ENCODE measurements at regions not wholly inside any gene's neighbourhood (a gene's known extent, or its start where the extent isn't known, plus 50 kb on each side); places are given as distances from the start of the nearest gene placed in this dataset.

DNA sequence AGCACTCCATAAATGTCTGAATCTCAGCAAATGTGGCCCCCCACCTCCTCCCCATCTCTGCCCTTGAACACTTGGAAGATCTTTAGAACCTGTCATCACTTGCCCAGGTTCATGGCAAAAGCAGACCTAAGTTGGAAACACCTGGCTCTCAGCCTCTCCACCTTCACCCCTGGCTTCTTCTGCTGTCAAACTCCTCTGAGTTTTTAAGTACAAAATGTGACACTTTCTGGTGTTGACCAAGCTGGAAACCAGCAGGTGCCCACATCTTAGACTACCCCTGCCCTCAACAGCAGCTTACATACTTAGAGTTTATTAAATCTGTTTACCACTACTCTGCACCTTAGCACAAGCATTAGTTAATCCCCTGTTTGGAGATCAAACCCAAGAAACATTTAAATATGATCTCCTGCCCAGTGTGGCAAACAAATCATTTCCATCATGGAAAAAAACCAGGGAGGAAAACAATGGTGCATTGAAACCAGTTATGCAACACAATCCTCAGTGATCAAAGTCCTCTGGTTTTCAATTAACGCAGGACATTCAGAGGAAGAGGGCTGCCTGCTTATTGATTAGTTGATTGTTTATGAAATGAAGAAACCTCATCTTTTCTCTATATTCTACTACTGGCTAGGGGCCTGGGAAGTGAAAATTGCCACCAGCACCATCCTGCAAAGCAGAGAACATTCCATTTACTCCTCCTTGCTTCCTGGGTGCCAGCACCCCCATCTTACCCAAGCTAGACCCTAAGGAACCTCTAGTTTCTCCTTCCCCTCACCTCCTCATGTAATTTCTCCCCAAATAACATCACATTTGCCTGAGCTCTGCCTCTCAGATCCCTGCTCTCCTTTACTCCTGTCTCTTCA is 139.4 kb upstream of the RAB4A start:
- TF ChIP-seq, protein P1, sequence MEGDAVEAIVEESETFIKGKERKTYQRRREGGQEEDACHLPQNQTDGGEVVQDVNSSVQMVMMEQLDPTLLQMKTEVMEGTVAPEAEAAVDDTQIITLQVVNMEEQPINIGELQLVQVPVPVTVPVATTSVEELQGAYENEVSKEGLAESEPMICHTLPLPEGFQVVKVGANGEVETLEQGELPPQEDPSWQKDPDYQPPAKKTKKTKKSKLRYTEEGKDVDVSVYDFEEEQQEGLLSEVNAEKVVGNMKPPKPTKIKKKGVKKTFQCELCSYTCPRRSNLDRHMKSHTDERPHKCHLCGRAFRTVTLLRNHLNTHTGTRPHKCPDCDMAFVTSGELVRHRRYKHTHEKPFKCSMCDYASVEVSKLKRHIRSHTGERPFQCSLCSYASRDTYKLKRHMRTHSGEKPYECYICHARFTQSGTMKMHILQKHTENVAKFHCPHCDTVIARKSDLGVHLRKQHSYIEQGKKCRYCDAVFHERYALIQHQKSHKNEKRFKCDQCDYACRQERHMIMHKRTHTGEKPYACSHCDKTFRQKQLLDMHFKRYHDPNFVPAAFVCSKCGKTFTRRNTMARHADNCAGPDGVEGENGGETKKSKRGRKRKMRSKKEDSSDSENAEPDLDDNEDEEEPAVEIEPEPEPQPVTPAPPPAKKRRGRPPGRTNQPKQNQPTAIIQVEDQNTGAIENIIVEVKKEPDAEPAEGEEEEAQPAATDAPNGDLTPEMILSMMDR (IDR thresholded peaks at IDR 0.05), result no peak
- TF ChIP-seq POLR2A (IDR thresholded peaks at IDR 0.05), result peak; percentile 33
- H3K4me1 ChIP-seq, result peaks cover 0 to 41% (median 20%) of the 10 kb centered on the region in 4 donors
- intact Hi-C loops (cut with DNase I), result no loop called here

DNA sequence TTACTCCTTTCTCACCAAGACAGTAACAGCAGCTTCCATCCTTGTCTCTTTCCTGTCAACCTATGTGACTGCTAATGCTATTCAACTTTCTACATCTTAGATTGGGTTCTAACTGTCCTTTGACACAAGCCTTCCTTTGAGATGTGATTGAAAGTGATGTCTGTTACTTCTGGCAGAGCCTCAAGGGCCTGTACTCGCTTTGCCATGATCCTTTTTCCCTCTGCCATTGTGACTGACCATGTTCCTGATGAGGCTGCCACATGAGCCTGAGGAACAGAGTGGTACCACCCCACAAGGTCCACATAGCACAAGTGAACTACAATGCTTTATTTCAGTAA is 138.8 kb upstream of the RAB4A start:
- ATAC-seq, result peak in 1 of 4 donors; percentile 0
- Histone ChIP-seq H3K27me3 (no peaks in the 10 kb centered on the region), H3K36me3 (no peaks in the 10 kb centered on the region), H3K9me3 (no peaks in the 10 kb centered on the region), H3K4me3 (no peak overlapping the region), H3K4me1 (peaks cover 0 to 41% (median 20%) of the 10 kb centered on the region in 4 donors), H3K27ac (peak overlapping the region; percentile 69 to 97 (median 96))
- TF ChIP-seq, protein P1 (IDR thresholded peaks at IDR 0.05), result no peak
- intact Hi-C loops (cut with DNase I), result no loop called here
- WGBS (ENCODE audit: insufficient coverage, low coverage, low lambda C conversion rate, missing lambda C conversion rate), result 100% methylated on average over 1 of the region's 1 CpG
- DNase-seq, result no peak

More for the DNA sequence above, 139.4 kb upstream of the RAB4A start:
- Histone ChIP-seq H3K36me3 (no peaks in the 10 kb centered on the region), H3K4me3 (no peak overlapping the region), H3K27ac (peak overlapping the region; percentile 69 to 97 (median 96)), H3K27me3 (no peaks in the 10 kb centered on the region), H3K9me3 (no peaks in the 10 kb centered on the region)
- 14% methylated on average over 1 of the region's 1 CpG for WGBS (ENCODE audit: insufficient coverage, low coverage, low lambda C conversion rate, missing lambda C conversion rate)
- ATAC-seq, result peak; percentile 58 to 75 (median 69)
- DNase-seq, result no peak

DNA sequence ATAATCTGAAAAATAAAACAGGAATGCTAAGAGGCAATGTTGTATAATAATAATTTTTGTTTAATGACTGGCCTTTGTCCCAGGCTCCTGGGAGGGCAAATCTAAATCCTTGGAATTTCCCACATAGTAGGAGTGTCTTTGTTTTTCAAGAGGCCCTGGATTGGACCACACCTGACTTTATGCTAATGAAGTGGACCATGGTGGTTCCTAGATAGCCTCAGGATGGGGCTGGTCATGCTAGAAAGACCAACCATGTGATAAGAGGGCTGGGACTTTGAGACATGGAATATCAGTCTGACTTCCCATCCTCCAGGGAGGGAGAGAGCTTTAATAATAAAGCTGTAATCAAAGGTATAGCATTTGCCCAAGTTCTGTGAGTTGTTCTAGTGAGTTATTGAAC is 138.2 kb upstream of the RAB4A start:
- H3K4me3 ChIP-seq, result no peak overlapping the region
- ATAC-seq (no peak), DNase-seq (no peak)
- H3K4me1 ChIP-seq, result peaks cover 0 to 41% (median 20%) of the 10 kb centered on the region in 4 donors
- peak overlapping the region in 1 of 3 donors; percentile 97 for H3K27ac ChIP-seq
- no peaks in the 10 kb centered on the region for H3K9me3 ChIP-seq
- TF ChIP-seq, protein P1 (IDR thresholded peaks at IDR 0.05), result no peak
- TF ChIP-seq POLR2A (IDR thresholded peaks at IDR 0.05), result no peak
- no peaks in the 10 kb centered on the region for H3K36me3 ChIP-seq
- no peaks in the 10 kb centered on the region for H3K27me3 ChIP-seq
- intact Hi-C loops (cut with DNase I), result no loop called here

DNA sequence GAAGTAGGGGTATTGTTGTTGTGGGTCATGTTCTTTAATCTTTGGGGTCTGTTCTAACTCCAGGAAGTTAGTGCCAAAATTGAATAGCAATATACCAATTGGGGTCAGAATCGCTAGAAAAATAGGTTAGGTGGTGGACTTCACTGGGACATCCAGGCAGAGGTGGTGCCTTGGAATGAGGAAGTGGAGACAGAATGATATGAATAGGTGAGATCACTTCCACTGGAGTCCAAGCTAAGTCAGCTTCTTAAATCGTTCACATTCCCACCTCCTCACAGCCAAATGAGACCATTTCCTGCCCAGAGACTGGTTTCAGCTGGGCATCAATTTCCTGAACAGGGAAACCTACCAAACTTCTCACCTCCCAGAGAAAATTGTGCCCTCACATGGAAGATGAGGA is 137.8 kb upstream of the RAB4A start:
- no peaks in the 10 kb centered on the region for H3K27me3 ChIP-seq
- ATAC-seq, result no peak
- TF ChIP-seq, protein P1 (IDR thresholded peaks at IDR 0.05), result no peak
- no peak for TF ChIP-seq POLR2A (IDR thresholded peaks at IDR 0.05)
- H3K36me3 ChIP-seq, result no peaks in the 10 kb centered on the region
- H3K27ac ChIP-seq, result peak overlapping the region in 1 of 3 donors; percentile 25
- H3K9me3 ChIP-seq, result no peaks in the 10 kb centered on the region
- no peak for DNase-seq
- intact Hi-C loops (cut with DNase I), result no loop called here
- peaks cover 0 to 41% (median 20%) of the 10 kb centered on the region in 4 donors for H3K4me1 ChIP-seq
- WGBS (ENCODE audit: insufficient coverage, low coverage, low lambda C conversion rate, missing lambda C conversion rate), result 71% methylated on average over 1 of the region's 2 CpGs
- H3K4me3 ChIP-seq, result no peak overlapping the region

All from right lobe of liver (tissue), 6 donors.